HG02642 (cell line): ENCODE measurements at regions not wholly inside any gene's neighbourhood (a gene's known extent, or its start where the extent isn't known, plus 50 kb on each side); places are given as distances from the start of the nearest gene placed in this dataset.
A peak's percentile ranks its signal among the peaks of the same experiment; 100 is the strongest.

ENCODE experiments used
- ATAC-seq: cut with Tn5 transposase; IDR thresholded peaks from one replicate; pipeline ENCODE4 v1.9.1; 2021; ENCODE audit warnings: mild to moderate bottlenecking; ENCODE audit not compliant: unreplicated experiment, poor library complexity

DNA sequence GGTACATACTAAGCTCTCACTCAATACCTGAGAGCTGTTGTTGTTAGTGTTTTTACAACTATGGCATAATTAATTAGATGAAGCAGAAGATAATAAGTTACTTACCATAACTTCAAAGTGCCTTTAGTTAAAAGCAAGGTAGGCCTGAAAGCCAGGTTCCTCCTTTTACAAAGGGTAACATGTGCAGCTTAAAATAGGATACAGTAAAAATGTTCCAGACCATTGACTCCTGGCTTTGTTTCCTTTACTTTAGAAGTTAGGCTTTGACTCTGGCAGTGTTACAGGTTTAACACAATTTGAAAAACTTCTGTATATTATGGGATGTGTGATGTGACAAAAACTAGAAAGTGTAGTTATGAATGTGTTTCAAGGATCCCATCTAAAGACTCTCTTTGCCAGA lies 522.5 kb downstream of the EPM2A start:
- peak; percentile 42 for ATAC-seq

DNA sequence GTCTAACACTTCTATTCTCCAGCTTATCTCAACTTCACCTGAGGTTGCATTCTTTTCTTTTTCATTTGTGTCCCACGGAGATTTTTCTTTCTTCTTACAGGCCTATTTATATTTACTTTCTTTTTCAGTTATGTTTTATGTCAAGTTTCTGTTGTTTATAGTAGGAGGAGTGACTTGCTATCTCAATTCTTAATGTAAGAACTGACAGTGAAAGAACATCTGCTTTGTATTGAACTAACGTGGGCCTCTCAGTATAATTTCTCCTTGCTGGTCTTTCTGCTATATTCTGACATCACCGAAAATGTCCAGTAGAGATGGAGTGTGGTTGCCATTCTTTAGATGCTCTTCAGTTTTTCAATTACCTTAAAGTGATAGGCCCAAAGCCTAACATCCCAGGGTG lies 521.7 kb downstream of the EPM2A start:
- peak; percentile 75 for ATAC-seq

DNA sequence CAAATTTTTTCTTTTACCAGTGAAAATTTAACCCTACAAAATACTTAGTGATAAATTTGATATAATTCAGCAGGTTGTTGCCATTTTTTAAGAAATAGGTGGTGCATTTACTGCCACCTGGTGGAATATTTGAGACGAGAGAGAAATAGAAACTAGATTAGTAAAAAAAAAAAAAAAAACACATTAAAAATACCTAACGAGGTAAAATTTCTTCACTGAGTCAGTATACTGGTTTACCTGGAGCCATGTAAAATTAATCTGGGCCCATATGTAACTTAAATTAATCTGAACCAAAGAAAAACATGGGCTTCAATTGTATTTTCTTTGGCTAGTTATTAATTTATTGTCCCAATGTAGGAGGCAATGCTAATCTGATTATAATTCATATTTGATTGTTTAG lies 520.8 kb downstream of the EPM2A start:
- no peak for ATAC-seq

DNA sequence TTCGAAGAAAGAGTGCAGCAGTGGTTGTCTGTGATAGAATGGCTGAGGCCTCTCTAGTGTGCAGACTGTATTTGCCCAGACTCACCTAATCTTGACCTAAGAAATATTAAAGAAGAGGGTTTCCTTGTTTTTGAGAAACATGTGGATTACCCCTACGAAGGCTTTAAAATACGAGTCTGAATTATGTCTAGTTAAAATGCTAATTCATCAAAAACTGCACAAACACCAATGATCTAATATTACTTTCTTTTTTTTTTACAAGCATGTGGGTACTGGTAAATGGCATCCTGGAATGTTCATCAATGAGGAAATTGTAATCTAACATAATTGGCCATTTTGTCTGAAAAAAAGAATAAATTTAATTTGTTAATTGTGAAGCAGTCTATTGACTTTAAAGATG lies 510.9 kb downstream of the EPM2A start:
- ATAC-seq, result no peak

DNA sequence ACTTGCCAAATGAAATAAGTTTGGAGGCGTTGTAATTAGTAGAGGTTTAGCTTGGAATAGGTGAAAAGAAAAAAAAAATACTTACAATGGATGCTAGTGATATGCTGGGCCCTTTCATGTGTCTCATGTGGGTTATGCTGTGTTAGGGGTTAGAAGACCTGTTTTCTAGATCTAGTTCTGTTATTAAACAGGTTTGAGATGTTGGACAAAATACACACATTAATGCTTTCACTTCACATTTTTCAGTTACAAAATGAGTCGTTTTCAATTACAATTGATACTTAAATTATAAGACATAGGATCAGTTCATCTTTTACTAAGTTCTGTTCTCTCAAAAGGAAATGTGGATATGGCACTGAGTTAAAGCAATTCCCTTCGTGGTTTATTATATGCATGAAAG lies 509.8 kb downstream of the EPM2A start:
- no peak for ATAC-seq

DNA sequence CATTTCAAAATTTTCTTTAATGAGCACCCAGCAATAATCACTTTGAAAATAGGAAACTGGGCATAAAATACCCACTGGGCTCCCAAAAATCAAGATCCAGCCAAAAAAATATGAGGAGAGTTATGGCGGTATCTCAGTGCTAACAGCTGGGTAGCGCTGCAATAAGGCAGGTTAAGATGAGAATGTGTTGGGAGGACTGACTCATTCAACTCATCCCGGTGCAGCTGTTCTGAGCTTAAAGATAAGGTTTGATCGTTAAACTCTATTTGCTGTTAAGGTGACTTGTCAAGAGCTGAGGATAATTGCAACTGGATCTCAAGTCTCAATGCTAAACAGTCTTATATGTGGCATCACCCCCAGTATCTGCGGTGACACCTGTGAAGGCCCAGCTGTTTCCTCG lies 507.7 kb downstream of the EPM2A start:
- ATAC-seq, result no peak

DNA sequence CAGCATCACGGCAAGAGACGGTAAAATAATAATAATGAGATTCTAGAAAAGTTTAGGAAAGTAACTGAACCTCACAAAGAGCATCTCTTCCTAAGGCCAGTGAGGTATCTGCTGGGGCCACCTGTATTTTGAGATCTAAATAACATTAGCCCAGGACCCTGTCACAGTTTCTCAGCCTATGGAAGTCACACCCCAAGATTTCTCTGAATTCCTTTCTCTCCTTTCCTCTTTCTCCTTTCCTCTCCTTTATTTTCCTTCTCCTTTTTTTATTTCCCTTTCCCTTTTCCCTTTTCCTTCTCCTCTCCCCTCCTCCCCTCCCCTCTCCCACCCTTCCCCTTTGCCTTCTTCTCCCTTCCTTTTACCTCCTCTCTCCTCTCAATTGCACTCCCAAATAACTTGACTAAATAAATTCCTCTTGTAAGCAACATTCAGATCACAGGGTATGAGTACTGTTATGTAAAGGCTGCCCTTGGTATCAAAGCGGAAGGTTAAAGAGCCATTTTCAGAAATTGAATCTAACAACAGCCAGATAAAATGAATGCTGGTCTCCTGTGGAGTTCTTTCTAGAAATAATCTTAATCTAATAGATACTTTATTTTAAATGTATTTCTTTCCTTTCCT lies 506.2 kb downstream of the EPM2A start:
- ATAC-seq, result no peak

DNA sequence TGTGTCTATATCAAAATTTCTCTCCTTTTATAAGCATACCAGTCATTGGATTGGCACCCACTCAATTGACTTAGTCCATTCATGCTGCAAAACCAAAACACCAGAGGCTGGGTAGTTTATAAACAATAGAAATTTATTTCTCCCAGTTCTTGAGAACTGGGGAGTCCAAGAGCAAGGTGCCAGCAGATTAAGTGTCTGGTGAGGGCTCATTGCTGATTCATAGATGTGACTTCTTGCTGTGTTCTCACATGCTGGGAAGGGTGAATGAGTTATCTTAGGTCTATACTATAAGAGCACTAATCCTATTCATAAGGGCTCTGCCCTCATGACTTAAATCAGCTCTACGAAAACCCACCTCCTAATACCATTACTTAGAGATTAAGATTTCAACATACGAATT lies 501.4 kb downstream of the EPM2A start:
- no peak for ATAC-seq

DNA sequence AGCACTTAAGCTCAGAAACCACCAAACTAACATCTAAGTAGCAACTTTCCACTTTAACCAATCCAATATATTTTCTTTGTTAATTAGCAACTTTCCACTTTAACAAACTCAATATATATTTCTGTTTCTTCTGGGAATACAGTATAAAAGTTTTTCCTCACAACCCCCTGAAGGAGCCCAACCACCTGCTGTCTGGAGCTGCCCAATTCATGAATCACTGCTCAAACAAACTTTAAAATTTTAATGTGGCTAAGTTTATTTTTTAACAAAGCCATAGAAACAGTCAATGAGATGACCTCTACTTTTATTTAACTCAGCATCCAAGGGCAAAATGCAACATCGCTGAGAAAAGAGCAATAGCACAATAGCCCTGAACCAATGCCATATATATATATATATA lies 500.1 kb downstream of the EPM2A start:
- no peak for ATAC-seq

DNA sequence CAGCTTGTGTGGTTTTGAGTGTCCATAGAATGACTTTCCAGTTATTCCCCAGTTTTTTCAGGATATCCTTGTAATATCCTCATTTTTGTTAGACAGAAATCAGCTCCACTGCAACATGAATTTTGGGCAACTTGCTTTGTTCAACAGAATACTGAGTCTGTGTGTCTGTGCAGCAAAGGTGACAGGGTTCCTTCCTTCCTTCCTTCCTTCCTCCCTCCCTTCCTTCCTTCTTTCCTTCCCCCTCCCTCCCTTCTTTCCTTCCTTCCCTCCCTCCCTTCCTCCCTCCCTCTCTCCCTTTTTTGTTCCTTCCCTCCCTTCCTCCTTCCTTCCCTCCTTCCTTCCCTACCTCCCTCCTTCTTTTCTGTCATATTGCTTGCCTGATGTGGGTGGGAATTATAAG lies 496.5 kb downstream of the EPM2A start:
- no peak for ATAC-seq

DNA sequence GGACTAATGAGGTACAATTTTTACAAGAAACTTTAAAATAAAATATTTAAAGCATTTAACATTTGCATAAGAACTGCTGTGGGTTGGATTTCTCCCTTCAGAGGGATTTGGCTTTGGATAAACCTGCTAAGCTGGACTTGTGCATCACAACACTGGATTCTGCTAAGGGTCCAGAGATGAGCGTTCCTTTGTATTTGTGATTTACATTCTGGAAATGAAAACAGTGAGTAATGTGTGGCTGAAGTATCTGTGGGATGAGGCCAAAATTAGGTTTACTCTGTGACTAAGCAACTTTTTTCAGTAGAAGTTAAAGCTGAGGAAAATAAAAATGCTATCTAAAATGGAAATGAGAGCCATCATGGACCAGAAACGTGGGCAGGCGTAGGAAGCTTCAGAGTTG lies 494.3 kb downstream of the EPM2A start:
- ATAC-seq, result no peak

DNA sequence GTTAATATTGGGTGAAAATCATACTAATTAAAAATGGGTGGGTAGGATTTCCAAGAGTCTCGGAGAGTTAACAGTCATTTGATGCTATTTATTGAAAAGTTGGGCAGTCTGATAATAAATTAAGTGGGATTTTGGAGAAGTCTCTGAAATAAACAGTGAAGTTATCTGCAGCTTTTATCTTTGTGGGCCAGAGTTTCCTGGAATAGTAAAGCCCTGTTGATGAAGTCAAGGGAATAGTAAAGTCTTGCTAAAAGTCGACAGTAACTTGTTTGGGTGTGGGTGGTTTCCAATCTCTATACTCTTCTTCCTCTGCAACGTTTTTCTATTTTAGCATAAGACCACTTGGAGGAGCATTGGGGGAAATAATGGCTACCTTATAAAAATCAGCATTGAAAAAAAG lies 493.6 kb downstream of the EPM2A start:
- ATAC-seq, result no peak

DNA sequence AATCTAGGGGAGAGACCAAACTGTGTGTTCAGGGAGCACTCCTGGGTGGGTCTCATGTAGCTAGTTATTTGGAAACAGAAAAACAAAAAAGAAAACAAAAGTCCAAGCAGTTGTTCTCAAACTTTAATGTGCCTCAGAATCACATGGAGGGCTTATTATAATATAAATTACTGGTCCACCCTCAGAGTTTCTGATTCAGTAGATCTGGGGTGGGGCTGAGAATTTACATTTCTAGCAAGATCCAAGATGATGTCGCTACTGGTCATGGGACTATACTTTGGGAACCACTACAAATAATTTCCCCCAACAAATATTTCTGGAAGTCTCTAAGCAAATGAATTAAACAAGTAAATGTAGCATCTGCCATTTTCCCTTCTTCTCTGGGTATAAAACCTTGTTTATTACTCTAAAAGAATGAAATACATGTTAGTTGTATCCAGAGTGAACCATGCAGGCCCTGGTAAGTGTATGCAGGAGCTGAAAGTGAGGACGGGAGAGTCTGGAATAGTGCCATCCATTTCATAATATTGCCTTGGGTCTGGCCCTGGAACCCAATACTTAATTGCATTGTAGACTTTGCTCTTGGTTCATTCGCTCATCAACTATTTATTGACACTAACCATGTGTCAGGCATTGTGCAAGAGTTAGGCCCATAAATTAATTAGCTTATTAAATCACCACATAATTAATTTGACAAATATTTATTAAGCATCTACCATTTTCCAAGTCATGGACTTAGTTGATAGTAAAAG lies 490.8 kb downstream of the EPM2A start:
- no peak for ATAC-seq

DNA sequence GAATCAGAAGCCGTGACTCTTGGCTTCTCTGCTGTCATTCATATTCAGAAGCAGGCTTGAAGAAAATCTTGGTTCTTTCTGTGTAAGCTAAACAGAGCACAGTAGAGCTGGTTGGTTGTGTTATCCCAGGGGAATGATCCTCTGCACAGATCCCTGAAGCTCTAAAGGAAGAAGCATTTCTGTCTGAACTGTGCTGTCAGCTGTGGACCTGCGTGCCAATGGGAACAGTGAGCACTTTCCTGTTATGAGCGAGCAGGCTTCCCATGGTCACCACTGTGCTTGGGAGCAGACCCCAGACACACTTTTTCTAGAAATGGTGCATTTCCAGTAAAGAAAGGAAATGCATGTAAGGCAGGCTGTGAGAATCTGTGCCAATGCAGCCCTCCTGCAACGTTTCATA lies 490.2 kb downstream of the EPM2A start:
- ATAC-seq, result no peak

DNA sequence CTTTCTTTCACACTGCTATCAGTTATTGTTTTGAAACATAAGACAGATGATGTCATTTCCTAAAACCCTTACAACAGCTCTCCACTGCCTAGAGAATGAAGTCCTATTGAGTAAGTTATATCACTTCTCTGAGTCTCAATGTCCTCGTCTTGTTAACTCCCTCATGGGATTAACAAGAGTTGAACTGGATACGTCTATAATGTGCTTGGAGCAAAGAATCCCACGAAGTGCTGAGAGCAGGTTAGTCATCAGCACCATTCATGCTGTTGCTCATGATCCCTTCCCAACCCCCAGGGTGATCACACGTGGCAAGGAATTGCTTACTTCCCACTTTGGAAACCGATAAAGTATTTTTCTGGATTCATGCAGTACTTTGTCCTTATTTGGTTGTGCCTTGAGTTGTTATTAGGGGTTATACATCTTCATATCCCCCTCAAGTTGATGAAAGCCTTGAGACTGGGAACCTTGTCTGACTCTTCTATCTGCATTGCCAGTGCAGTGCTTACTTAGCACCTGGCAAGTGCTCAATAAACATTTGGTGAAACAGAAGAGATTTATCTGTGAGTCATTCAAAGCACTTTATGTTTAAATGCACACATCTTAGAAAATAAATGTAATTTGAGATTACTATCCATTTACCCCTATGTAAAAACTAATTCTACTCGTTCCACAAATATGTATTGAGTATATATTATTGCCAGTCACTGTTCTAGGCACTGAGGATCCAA lies 487.5 kb downstream of the EPM2A start:
- no peak for ATAC-seq

DNA sequence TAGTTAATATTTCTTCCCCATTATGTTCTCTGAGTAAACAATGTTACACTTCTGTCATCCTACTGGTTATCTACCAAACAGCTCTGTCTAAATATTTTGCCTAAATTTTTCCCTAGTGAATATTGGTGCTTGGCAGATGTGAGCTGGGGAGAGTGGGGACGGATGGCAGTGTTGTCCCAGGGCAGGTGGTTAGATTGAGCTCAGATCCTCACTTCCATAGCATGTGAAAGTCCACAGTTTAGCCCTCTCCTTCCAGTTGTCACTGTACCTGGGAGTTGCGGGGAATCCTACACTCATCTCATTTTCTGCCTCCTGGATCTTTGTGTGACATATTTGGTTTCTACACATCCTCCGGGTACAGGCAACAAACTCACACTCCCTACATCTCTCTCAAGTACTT lies 484.9 kb downstream of the EPM2A start:
- ATAC-seq, result no peak

DNA sequence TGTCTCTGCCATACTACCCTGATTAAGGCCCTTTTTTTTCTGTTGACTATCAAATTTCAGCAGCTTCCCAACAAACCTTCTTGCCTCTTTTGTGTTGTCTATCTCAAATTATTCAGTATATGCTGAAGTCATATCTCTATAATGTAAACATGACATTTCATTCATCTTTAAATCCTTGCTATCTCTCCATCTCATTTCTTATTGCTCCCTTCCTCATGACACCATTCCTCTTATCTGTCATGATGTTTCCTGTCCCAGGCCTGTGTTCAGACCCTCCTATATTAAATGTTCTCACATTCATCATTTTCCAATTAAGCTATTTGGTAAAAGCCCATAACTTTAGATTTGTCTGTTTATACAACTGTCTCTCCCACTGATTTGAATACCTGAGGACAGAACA lies 482.6 kb downstream of the EPM2A start:
- no peak for ATAC-seq

DNA sequence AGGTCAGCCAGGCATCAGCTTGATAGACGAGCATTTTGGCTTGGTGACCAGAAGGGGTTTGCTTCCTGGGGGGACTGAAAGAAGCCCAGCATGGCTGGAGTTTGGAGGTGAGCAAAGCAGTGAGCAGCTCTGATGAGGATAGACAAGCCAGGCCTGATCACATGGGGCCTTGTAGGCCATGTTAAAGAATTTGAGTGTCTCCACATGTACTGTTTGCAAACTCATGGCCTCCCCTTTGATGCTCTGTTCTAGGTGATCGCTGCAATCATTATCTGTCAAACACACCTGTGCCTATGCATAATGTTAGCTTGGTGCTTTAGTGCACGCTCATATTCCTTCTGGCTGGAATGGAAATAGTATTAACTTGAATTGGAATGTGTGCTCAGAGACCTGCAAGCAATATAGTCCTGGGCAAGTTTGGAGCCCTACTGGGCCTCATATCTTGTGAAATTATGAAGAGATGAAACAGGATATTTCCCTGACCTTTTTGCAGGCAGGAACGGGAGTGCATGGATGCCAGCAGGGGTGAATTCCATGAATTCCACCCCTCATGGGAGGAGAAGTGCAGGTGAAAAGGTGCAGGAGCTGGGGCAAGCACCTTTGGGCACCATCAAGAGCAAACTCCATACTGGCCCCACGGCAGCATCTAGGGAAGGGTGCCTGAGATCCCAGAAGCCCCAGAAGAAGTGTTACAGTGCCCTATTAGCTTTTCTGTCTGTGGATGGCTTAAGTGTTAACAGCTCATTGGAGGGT lies 480.5 kb downstream of the EPM2A start:
- no peak for ATAC-seq

DNA sequence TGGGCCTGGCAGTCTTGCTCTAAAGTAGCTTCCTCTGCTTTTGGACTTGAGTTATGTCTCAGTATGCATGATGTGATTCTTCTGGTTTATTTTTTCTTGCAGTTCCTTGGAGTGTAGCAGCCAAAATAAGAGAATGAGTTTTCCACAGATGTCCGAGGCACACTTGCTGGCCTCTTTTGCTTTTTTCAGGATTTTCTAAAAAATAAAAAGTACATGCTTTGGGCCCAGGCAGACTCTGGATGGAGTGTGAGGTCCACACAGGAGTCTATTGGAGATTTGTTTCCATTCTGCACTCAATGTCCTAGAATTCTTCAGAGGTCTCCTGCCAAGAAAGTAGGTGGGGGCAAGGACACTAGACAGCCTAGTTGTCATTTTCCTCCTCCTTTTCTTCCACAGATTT lies 477.6 kb downstream of the EPM2A start:
- ATAC-seq, result no peak

DNA sequence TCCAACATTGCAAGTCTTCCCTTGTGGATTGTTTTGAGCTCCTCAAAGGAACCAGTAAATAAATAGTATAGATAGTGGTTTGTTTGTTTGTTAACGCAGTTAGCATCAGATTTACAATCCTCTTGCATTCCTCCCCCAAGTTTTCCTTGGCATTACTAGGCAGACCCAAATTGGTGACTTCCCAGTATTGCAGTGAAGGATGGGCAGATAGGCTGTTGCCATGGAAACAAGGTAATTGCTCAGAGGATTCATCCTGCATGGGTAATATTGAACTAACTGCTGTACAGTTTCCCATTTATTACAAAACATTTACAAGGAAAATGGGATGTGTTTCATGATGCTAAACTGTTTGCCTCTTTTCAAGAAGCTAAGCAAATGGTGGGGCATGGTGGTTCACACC lies 477.2 kb downstream of the EPM2A start:
- no peak for ATAC-seq
